Left ventricle myocardium superior (tissue), 1 donor: ENCODE measurements at regions not wholly inside any gene's neighbourhood (a gene's known extent, or its start where the extent isn't known, plus 50 kb on each side); places are given as distances from the start of the nearest gene placed in this dataset.

Experiments
- ATAC-seq: fragments of 200-7000 bp; cut with Tn5 transposase; one replicate; pipeline ENCODE4 v1.9.1; 2020; ENCODE audit warnings: mild to moderate bottlenecking, moderate library complexity
- DNase-seq: peaks from one replicate; pipeline ENCODE4 v3.0.0-alpha.2; 2020
- intact Hi-C: fragments of 100-400 bp; cut with micrococcal nuclease; formaldehyde crosslinking; loops from one replicate; pipeline ENCODE4 v1.11.0; 2022
- donor health status: DM: no; HTN: yes; CAD: no; lungs with severe emphysema.

DNA sequence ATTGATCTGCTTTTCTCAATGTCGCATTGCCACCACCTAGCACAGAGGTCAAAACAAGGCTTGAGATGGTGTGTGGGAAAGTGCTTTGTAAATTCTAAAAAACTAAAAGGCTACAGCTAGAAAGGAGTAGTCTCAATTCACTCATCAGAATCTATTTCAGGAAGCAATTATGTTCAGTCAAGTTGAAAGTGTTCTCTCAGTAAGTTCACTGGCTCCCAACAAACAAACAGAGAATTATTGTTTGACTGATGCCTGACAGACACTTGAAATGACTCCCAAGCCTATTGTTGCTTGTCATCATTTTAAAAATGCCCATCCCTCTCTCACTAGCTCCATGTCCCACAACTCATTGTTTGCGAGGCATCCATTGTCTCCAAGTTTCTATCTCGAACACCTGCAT lies 419.6 kb upstream of the CPEB2 start:
- peak; percentile 71 for ATAC-seq
- DNase-seq, result no peak
- intact Hi-C loops, result no loop called here

GRCh38 chr4:14583331-14583730 lies 418.9 kb upstream of the CPEB2 start:
- no peak for DNase-seq
- intact Hi-C loops, result no loop called here
- ATAC-seq, result no peak

GRCh38 chr4:14583752-14584151 lies 418.5 kb upstream of the CPEB2 start:
- DNase-seq (no peak), ATAC-seq (no peak)
- intact Hi-C loops, result no loop called here

- ATAC-seq (no peak), DNase-seq (no peak)
- intact Hi-C loops, result no loop called here
Measured at GRCh38 chr4:14592950-14593349, 409.3 kb upstream of the CPEB2 start.

- peak; percentile 36 for ATAC-seq
- DNase-seq, result no peak
- intact Hi-C loops, result no loop called here
Measured at GRCh38 chr4:14596028-14596427, 406.3 kb upstream of the CPEB2 start.

DNA sequence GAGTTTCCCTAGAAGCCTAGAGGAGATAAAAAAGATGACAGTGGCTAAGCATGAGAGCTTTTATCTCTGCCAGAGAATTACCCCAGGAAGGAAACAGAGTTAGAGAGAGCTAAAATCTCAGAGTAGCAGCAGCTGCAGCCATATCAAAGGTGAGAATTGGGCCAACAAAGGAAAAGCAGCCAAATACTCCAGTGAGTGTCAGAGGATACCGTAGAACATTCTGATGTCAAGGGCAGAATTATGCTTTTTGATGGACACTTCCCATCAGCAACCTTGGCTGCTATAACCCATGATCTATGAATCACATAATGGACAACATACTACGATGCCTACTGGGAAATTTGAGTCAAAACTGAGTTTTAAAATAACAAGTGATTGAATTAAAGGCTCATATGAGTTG lies 405.8 kb upstream of the CPEB2 start:
- intact Hi-C loops, result no loop called here
- peak; percentile 90 for ATAC-seq
- no peak for DNase-seq

DNA sequence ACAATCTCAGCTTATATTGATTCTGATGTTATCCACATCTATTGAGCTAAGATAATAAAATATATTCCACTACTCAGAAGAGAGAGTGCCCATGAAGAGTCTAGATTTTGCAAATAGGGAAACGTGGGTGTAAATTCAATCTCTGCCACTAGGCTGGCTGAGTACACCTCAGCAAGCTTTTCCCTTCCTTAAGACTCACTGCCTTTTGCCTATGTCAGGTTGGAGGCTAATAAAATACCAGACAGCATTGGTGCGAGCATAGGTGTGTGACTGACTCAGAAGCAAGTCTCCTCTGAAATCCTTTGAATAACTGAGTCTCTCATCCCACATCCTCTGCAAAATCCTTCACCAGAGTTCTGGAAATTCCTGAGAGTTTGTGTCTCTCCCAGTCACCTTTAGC lies 405.4 kb upstream of the CPEB2 start:
- intact Hi-C loops, result no loop called here
- ATAC-seq (no peak), DNase-seq (no peak)

DNA sequence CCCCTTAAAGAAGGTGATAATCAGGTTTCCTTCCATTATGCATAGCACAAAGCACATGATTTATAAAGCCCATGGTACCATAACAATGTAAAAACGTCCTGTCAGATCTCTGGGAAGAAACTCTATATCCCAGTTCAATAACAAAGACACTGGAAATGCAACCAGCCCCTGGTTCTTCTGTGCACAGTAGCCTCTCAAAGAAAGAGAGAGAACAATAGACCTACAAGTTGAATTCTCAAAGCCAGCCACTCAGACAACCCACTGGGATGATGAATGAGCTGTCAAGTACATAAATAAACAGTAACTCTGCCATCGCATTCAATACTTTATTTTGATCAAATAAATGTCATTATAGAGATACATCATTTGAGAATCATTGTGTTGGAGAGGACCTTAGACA lies 400.1 kb upstream of the CPEB2 start:
- intact Hi-C loops, result loop anchor here (5.0 kb wide), 1 partner anchor 915 kb away; no protein-coding TSS in a partner anchor
- DNase-seq, result no peak
- ATAC-seq, result no peak

GRCh38 chr4:14607001-14607400 lies 395.3 kb upstream of the CPEB2 start:
- DNase-seq (no peak), ATAC-seq (no peak)
- intact Hi-C loops, result no loop called here

GRCh38 chr4:14607578-14607977 lies 394.7 kb upstream of the CPEB2 start:
- DNase-seq (no peak), ATAC-seq (no peak)
- intact Hi-C loops, result no loop called here

DNA sequence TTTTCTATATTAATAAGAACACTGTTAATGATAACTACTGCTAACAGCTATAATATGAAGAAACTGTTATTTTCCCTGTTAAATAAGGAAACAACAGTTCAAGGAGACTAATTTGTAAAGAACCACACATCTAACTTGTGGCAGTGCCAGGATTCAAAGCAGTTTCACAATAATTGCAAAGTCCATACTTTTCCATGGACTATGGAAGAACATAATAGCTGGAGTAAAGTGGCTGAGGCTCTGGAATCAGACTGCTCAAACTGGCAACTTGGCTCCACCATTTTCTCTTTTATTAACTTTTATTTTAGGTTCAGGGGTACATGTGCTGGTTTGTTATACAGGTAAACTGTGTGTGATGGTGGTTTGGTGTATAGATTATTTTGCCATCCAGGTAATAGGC lies 393.7 kb upstream of the CPEB2 start:
- ATAC-seq, result no peak
- intact Hi-C loops, result no loop called here
- DNase-seq, result no peak

DNA sequence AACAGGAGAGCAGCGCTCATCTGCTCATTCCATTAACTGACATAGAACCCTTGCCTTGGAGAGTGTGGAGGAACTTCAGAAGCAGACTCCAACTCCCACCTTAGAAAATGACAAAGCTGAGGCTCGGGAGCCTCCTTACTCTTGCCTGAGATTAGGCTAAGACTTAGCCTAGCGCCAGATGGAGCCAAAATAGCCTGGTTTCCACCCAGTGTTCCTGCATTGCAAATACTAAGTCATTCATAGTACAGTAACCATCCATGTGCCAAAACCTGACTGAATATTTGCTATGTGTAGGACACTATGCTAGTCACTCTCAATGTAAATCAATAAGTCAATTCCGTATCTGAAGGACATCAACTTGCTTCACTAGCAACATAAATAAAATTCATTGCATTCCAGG lies 387.4 kb upstream of the CPEB2 start:
- ATAC-seq (no peak), DNase-seq (no peak)
- intact Hi-C loops, result no loop called here

GRCh38 chr4:14615671-14616070 lies 386.6 kb upstream of the CPEB2 start:
- ATAC-seq, result no peak
- intact Hi-C loops, result no loop called here
- no peak for DNase-seq

DNA sequence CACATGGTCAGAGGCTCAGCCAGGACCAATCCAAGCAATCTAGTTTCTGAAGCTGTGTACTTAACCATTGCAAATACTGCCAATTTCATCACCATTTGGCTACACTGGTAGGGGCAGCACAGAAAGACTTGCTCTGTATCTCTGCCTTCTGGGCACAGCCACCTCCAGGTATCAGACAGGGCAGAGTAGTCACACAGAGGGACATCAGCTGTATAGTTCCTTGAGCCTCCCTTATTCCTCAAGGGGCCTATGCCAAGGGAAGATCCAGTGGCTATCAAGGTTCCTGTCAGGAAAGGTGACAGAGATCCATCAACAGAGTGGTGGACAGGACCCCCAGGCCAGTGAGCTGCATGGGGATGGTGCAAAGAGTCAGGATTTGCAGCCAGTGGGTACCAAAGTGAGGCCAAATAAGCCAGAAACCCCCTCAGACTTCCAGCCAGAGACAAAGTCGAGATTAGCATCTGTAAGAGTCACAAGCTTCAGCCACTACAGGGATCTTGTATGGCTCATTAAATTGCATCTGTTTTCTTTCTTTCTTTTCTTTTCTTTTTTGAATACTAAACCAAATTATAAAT lies 381.6 kb upstream of the CPEB2 start:
- DNase-seq (no peak), ATAC-seq (peak; percentile 25)
- intact Hi-C loops, result no loop called here

- intact Hi-C loops, result no loop called here
- ATAC-seq, result peak; percentile 98
Measured at GRCh38 chr4:14621731-14622463, 380.4 kb upstream of the CPEB2 start.

DNA sequence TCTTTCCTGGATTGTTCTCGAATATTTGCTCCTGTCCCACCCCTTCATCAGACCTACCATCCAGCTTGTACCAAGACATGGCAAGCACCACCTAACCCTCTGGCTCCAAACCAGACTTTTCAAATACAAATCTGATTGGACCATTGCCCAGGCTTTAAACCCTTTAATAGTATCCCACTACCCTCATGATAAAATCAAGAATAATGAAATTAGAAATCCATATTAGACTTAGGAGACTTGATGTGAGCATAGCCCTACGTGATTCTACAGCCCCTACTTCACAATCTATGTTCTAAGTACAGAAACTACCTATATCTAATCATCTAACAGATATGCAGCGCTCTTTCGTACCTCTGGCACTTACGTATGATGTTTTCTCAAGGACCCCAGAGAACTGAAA lies 375.2 kb upstream of the CPEB2 start:
- intact Hi-C loops, result no loop called here
- DNase-seq (no peak), ATAC-seq (no peak)

More at GRCh38 chr4:14621731-14622463, 380.4 kb upstream of the CPEB2 start:
- peak; percentile 21 for DNase-seq

DNA sequence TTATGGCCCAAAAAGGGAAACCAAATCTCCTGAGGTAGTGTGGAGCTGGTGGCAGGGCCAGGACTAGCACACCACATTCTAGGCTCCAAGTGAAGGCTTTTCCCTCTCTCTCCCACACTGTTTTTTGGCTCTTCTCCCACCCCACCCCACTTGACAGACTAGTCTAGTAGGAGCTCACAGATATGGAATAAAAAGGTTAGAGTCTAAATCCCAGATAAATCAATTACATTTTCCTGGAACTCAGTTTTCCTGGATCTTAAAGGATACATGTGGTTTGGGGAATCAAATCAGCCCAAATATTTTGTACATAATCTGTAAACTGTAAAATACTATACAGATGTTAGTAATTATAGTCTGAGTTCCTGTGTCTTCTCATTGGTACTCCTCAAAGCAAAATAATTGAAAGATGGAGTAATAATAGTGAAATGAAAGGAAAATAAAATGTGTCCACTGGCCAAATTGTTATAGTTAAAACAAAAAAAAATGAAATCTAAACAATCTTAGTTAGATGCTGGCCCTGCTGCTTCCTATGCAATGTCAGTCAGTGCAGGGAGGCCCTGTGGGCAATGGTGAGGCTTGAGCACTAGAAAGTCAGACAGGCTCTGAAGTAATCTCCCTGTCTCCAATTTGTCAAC lies 370.4 kb upstream of the CPEB2 start:
- DNase-seq (no peak), ATAC-seq (no peak)
- intact Hi-C loops, result no loop called here

GRCh38 chr4:14636563-14636962 lies 365.7 kb upstream of the CPEB2 start:
- no peak for DNase-seq
- no peak for ATAC-seq
- intact Hi-C loops, result no loop called here

GRCh38 chr4:14640476-14640875 lies 361.8 kb upstream of the CPEB2 start:
- intact Hi-C loops, result no loop called here
- no peak for DNase-seq
- peak; percentile 65 for ATAC-seq

DNA sequence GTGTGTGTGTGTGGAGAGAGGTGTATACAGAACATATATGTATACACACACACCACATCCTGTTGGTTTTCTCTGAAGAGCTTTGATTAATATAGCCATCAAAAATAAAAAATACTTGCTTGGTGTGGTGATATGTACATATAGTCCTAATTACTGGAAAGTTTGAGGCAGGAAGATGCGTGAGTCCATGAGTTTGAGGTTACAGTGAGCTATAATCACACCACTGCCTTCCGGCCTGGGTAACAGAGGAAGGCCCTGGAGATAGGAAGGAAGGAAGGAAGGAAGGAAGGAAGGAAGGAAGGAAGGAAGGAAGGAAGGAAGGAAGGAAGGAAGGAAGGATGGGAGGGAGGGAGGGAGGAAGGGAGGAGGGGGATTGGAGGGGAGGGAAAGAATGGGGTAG lies 360.4 kb upstream of the CPEB2 start:
- no peak for DNase-seq
- intact Hi-C loops, result no loop called here
- no peak for ATAC-seq
